Uterus (tissue), 3 donors: ENCODE measurements at regions not wholly inside any gene's neighbourhood (a gene's known extent, or its start where the extent isn't known, plus 50 kb on each side); places are given as distances from the start of the nearest gene placed in this dataset.

Source experiments
- DNase-seq, 2 donors: peaks; one replicate each; pipeline ENCODE4 v3.0.0-alpha.2; 2019 to 2020
- H3K27ac ChIP-seq, 2 donors: fragments of 200-600 bp; sonication (generic); 1 replicate in 1 of 2; 2 replicates in 1 of 2; pipeline ENCODE4 v1.5.1; 2016 to 2018
- H3K27me3 ChIP-seq, 2 donors: fragments of 200-600 bp; sonication (generic); one replicate each; pipeline ENCODE4 v1.5.1; 2018 to 2019; ENCODE audit warnings: control low read depth in 1 of 2
- H3K36me3 ChIP-seq, 2 donors: fragments of 200-600 bp; sonication (generic); one replicate each; pipeline ENCODE4 v1.5.1; 2019; ENCODE audit warnings: control low read depth in 1 of 2
- H3K4me1 ChIP-seq, 2 donors: fragments of 200-600 bp; sonication (generic); one replicate each; pipeline ENCODE4 v1.5.1; 2018 to 2019; ENCODE audit warnings: control low read depth in 1 of 2
- H3K4me3 ChIP-seq, 2 donors: fragments of 200-600 bp; sonication (generic); 1 replicate in 1 of 2; 2 replicates in 1 of 2; pipeline ENCODE4 v1.5.1; 2018 to 2019; ENCODE audit warnings: mild to moderate bottlenecking in 1 of 2
- H3K9me3 ChIP-seq, 2 donors: fragments of 200-600 bp; sonication (generic); one replicate each; pipeline ENCODE4 v1.5.1; 2019; ENCODE audit warnings: control low read depth in 1 of 2
- CTCF ChIP-seq, 4 experiments: fragments of 200-600 bp in 2 of 4; fragments of 450-650 bp in 2 of 4; sonication (generic) in 2 of 4; IDR thresholded peaks; one replicate each; pipeline ENCODE4 v1.5.1; 2016 to 2019; ENCODE audit warnings: antibody characterized with exemption in 4 of 4, mild to moderate bottlenecking in 2 of 4, moderate library complexity in 1 of 4
- POLR2A ChIP-seq, 2 donors: fragments of 450-650 bp; IDR thresholded peaks; one replicate each; pipeline ENCODE4 v1.6.1; 2016; ENCODE audit warnings: antibody characterized with exemption in 2 of 2, mild to moderate bottlenecking in 1 of 2, moderate library complexity in 1 of 2
- intact Hi-C: fragments of 100-400 bp; cut with DNase I; formaldehyde crosslinking; loops from one replicate; pipeline ENCODE4 v1.15.1; 2023; ENCODE audit warnings: low total_unique reads
- donor health status: DM: yes; HTN: yes; CAD: no.

GRCh38 chr5:54844266-54844665 is 141.1 kb downstream of the ESM1 start:
- intact Hi-C loops: loop anchor here (5.0 kb wide), 1 partner anchor 327 kb away; the partner anchor contains the start of gene SNX18
- H3K4me3 ChIP-seq: no peak overlapping the region
- no peaks in the 10 kb centered on the region for H3K9me3 ChIP-seq
- H3K27me3 ChIP-seq: no peaks in the 10 kb centered on the region
- no peak for DNase-seq
- TF ChIP-seq CTCF (IDR thresholded peaks at IDR 0.05) (no peak), POLR2A (IDR thresholded peaks at IDR 0.05) (no peak)
- peak overlapping the region in 1 of 2 donors; percentile 52 for H3K27ac ChIP-seq
- H3K36me3 ChIP-seq: no peaks in the 10 kb centered on the region
- no peaks in the 10 kb centered on the region for H3K4me1 ChIP-seq

- Histone ChIP-seq H3K4me3 (no peak overlapping the region), H3K36me3 (no peaks in the 10 kb centered on the region), H3K9me3 (no peaks in the 10 kb centered on the region), H3K27ac (no peak overlapping the region), H3K27me3 (no peaks in the 10 kb centered on the region), H3K4me1 (no peaks in the 10 kb centered on the region)
- no peak for DNase-seq
- no peak for TF ChIP-seq POLR2A (IDR thresholded peaks at IDR 0.05)
- TF ChIP-seq CTCF (IDR thresholded peaks at IDR 0.05): no peak
- intact Hi-C loops: loop anchor here (5.0 kb wide), 1 partner anchor 324 kb away; the partner anchor contains the start of gene SNX18
Observed at GRCh38 chr5:54841481-54841880, 143.9 kb downstream of the ESM1 start.

GRCh38 chr5:54838843-54839242 is 146.6 kb downstream of the ESM1 start:
- TF ChIP-seq CTCF (IDR thresholded peaks at IDR 0.05): no peak
- TF ChIP-seq POLR2A (IDR thresholded peaks at IDR 0.05): no peak
- Histone ChIP-seq H3K36me3 (no peaks in the 10 kb centered on the region), H3K4me3 (no peak overlapping the region), H3K27ac (no peak overlapping the region), H3K9me3 (no peaks in the 10 kb centered on the region), H3K27me3 (no peaks in the 10 kb centered on the region), H3K4me1 (no peaks in the 10 kb centered on the region)
- no peak for DNase-seq
- intact Hi-C loops: no loop called here

GRCh38 chr5:54837981-54838380 is 147.4 kb downstream of the ESM1 start:
- Histone ChIP-seq H3K36me3 (no peaks in the 10 kb centered on the region), H3K27ac (no peak overlapping the region), H3K9me3 (no peaks in the 10 kb centered on the region), H3K4me3 (no peak overlapping the region), H3K27me3 (no peaks in the 10 kb centered on the region), H3K4me1 (no peaks in the 10 kb centered on the region)
- TF ChIP-seq POLR2A (IDR thresholded peaks at IDR 0.05): no peak
- TF ChIP-seq CTCF (IDR thresholded peaks at IDR 0.05): no peak
- intact Hi-C loops: no loop called here
- DNase-seq: no peak

GRCh38 chr5:54837093-54837492 is 148.3 kb downstream of the ESM1 start:
- no peak overlapping the region for H3K4me3 ChIP-seq
- no peaks in the 10 kb centered on the region for H3K9me3 ChIP-seq
- no peaks in the 10 kb centered on the region for H3K4me1 ChIP-seq
- no peaks in the 10 kb centered on the region for H3K36me3 ChIP-seq
- TF ChIP-seq POLR2A (IDR thresholded peaks at IDR 0.05) (no peak), CTCF (IDR thresholded peaks at IDR 0.05) (no peak)
- H3K27me3 ChIP-seq: no peaks in the 10 kb centered on the region
- intact Hi-C loops: no loop called here
- DNase-seq: no peak
- no peak overlapping the region for H3K27ac ChIP-seq
